Inflammatory macrophage treated with lipopolysaccharide for 4 hours (primary cell): ENCODE measurements at regions not wholly inside any gene's neighbourhood (a gene's known extent, or its start where the extent isn't known, plus 50 kb on each side); places are given as distances from the start of the nearest gene placed in this dataset.

Experiments
- DNase-seq: peaks from one replicate; pipeline ENCODE4 v3.0.0-alpha.2; 2020

DNA sequence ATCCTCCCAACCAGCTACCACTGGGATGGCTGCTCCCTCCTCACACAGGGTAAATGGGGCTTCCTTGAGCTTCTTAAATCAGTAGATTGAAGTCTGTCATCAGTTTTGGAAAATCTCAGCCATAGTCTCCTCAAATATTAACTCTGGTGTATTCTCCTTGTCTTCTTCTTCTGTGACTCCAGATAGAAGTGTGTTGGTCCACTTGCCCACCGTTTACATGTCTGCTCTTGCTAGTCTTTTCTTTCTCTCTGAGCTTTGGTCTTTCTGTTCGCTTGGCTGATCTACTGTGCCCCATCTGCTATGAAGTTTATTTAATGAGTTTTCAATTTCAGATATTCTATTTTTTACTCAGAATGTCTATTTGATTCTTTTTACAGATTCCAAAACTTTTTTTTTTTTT is 281.7 kb upstream of the HDAC4 start:
- DNase-seq: no peak

DNA sequence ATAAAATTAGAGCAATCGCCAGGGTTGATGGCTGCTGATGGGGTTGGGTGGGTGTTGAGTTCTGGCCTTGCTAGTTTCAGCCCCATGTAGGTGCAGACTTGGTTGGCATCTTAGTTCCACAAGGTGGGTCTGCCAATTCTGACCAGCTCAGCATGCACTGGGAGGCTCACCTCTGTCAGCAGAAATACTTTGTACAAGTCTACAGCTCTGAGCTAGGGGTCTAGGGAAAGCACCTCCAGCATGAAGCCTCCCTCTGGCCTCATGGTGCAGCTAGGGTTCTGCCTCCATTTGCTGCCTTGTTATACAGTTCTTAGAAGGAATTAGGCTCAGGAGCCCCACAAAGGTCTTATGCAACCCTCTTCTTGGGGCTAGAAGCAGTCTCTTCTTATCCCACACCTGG is 278.9 kb upstream of the HDAC4 start:
- no peak for DNase-seq

DNA sequence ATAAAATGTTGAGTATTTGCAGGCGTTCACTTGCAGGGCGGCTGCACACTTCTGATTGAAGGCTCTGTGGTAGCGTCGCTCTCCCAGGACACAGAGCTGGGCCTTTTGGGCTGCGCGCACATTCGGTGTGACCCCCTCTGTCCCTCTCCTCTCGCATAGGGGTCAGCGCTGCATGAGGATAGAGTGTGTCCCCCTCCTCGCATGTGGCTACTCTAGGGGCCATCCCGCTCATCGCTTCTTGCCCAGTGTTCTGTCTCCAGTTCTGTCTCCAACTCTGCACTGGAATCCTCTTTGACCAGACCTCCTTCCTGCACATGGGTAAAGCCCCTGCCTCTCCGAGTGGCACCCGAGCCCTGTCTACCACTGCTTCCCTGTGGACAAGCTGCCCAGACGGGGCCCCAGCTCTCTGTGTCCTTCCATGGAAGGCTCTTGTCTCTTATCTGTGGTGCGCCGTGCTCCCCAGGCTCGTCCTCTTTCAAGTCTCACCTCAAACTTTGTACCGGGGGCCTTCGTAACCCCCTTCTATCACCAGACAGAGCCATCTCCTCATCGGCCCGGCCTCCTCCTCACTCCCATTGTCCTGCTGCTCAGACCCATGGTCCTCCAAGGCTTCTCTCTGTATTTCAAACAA is 278.0 kb upstream of the HDAC4 start:
- no peak for DNase-seq

DNA sequence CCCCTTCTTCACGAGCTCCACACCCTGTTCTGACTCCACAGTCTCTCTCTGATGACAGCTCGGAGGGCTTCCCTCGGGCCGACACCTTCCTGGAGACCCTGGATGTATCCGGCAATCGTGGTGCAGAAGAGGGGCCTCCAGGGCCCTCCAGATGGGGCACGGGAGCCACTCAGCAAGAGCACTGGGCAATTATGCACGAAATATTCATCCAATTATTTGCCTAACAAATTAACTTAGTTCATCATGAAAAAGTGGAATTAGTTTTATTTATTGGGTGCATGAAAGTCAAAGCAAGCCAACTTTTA is 277.3 kb upstream of the HDAC4 start:
- no peak for DNase-seq

DNA sequence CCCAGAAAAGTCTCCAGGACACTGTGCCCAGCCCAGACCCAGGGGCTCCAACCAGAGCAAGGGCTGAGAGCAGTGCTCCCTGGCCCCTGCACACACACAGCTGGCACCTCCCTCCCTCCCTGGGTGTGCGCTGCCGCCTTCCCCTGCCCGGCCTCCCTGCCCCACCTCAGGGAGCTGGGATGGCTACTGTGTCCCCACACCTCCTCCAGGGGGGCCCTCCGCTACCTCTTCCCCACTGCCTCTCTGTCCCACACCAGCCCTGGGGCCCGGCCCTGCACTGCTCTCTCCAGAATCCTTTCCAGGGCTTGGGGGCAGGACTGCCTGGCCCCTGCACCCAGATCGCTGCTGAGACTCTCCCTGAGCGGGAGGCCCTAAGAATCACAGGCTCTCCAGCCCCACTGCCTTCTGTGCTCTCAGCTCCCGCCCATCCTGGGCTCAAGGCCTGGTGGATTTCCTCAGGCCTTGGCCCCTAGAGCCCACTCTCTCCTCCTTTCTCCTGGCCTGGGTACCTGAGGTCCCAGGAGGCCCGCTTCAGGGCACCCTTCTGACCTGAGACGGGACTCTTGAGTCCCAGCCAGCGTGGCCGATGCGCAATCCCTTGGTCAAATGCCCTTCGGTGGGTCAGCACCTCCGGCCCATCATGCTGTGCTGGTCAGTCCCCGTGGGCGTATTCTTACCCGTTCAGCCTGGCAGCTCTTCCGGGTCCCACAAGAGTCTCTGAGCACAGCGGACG is 276.8 kb upstream of the HDAC4 start:
- no peak for DNase-seq

DNA sequence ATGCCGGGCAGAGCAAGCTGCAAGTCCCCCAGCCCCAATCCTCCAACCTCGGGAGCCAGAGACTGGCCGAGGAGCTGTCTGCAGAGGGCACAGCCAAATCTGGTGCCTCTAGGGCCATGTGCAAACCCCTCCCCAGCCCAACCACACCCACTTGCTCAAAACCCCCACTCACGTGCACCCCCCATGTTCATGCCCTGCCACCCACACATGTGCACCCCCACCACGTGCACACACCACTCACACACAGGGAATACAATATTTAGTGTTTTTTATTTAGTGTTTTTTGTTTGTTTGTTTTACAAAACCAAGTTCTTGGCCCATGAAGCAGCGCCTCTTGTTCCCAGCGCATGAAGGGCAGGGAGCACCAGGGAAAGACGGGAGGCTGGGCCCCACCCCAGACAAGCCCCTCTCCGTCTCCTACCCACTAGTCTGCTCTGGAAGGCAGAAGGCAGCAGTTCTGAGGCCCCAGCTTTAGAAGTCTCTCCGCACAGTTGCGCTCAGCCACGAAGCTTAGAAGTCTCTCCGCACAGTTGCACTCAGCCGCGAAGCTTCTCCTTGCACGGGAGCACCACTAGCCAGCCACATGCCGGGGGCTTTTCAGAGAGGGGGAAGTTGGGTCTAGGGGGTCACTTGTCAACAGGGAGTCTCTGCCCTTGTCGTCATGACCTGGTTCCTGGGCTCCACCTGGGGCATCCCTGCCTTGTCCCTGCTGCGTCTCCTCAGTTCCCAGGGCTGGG is 276.1 kb upstream of the HDAC4 start:
- DNase-seq: no peak

DNA sequence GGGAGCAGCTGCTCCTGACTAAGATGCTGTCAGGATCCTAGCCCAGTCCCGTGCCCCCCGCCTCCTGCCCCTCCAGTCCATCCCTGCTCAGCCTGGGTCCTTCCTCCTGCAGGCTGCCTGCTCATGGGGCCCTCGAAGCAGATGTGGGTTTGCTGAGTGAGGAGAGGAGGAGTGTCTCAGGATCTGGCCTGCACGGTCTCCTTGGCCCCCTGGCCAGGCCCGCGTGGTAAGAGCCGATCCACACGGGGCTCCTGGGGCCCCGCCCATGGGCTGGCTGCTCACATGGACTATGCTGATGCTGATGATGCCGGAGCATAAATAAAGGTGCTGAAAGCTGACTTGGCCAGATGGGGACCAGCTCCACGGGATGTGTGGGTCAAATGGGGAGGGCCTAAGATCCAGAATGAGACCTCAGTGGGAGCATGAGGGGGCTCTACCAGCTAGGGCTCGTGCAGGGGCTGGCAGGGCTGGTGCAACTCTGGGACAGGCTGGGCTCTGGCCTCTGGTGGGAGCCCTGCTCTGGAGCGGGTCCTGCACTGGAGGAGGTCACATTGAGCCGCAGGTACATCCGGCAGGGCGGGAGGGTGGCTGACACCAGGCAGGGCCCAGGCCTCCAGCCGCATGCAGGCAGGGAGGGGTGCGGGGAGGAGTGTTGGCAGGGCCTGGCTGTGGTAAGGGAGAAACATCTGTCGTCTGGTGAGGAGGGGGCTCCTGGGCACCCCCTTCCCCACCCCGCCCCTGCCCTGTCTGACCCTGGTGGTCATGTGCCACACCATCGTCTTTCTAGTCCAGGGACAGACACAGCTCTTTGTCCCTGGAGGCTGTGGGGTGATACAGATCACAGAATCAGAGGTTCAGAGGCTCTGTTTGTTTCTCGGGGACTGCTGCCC is 275.3 kb upstream of the HDAC4 start:
- DNase-seq: no peak

DNA sequence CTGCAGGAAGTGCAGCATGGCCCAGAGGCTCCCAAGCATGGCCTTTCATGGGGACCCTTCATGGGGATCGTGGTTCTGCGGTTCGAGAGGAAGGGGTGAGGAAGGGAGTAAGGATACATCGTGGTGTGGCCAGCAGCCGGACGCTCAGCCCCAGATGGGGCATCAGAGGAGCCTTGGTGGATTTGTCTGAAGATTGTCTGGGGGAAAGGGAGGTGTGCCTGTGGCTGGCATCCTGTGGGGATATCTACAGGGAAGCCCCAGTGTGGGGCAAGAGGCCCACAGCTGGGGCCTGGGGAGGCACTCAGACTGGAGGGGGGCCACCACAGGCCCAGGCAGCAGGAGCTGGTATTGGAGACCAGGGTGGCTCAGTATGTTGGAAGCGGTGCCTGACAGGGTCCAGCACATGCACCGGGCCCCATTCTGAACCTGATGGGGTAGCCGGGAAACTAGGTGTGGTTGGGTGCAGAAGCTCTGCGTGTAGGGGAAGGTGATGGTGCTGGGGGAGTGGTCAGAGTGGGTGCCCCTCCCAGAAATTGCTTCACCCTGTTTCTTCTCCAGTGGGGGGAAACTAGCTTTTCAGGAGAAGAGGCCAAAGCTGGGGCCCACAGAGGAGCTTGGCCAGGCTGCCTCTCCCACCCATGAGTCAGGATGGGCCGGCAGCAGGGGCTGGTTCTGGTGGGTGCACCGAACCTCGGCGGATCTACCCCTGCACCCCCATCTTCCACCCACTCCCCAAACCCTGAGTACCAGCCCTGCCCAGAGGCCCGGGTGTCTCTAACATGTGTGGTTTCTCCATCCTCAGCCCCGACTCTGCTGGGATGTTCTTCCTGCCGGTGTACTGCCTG is 274.4 kb upstream of the HDAC4 start:
- no peak for DNase-seq

DNA sequence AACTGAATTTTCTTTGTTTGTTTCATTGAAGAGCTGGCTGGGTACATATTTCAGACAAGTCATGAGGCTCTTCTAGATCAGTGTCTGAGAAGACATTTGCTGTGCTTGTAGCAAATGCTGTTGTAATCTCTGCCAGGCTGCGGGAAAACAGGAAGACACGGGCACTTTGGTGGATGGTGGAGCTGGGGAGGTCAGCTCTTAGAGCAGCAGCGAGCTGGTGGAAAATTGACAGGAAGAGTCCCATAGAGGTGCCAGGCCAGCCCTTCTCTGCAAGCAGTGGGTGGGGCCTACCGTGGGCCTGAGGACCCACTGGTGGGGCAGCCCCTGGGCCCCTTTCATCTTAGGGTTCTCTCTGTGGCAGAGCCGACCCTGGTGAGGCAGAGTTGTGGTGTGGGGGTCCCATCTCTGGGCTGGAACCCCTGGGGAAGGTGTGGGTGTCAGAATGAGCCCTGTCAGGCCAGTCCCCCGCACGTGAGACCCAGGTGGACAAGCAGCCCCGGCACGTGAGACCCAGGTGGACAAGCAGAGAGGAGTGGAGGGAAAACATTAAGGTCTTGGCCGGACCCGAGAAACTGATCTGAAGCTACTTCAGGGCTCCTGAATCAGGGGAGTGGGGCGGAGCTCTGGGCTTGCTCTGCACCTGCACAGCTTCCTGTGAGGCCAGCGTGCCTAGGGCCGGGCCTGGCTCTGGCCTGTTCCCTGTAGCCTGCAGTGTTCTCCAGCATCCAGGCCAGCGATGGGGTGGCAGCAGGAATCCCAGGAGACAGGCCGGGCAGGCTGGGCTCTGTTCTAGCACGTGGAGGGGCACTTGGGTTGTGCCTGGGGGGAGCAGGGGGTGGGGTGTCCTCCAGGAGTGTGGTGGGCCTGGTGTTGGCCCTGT is 273.5 kb upstream of the HDAC4 start:
- no peak for DNase-seq

DNA sequence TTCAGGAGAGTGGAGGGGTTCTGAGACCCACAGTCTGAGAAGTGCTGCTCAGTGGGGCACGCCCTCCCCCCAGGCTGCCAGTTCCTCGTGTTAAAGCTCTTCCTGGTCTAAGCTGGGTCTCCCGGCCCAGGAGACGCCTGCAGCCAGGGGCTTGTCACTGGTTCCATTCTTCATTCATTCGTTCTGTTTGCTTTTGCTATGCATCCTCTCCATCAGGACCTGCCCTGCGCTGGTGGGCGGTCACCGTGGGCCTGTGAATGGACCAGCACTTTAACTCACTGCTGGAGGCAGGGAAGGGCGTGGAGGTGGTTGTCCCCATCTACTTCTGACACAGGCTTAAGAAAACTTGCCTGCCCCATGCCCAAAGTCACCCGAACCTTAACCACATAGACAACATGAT is 272.8 kb upstream of the HDAC4 start:
- no peak for DNase-seq

DNA sequence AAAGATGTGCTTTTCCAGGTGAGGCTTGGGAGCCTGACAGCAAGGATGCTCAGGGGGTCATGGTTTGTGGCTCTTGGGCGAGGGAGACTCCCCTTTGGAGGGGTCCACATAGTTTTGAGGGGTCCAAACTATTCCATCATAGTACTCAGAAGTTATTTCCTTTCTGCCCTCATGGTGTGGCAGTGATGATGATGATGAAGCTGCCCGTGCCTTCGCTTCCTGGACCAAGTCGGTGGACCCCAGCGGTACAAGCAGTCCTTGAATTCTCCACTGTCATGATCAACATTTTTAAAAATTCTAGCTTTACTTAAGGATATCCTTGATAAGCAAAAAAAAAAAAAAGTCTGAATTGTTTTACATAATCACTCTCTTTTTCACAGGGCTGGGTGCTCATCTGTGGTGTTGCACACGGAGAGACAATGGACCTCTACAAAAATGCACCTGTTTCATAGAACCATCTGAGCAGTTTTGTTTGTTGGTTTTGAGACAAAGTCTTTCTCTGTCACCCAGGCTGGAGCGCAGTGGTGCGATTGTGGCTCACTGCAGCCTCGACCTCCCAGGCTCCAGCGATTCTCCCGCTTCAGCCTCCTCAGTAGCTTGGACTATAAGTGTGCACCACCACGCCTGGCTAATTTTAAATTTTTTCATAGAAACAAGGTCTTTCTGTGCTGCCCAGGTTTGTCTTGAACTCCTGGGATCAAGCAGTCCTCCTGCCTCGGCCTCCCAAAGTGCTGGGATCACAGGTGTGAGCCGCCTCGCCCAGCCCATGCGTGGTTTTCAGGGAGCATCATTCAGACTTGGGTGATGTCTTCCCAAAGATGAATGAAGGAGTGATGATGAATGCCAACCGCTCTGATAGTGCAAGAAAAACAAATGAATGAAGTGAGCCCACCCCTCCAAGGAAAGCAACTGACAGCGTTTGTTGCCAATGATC is 271.4 kb upstream of the HDAC4 start:
- DNase-seq: no peak

DNA sequence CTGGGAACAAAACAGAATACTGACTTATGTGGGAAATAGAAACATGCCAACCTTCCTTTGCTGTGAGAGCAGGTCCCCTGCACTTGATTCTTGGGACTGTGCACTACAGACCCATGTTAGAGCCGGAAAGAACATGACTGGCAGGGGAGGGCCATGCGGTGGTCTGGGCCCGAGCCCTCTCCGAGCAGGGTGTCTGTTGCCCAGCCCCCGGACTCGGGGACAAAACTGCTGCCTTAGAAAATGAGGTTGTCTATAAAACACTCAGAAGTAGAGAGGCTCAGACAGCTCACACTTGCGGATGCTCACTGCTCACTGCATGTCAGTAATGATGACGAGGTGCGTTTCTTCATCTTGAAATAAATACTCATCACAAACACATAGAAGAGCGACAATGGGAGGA is 270.7 kb upstream of the HDAC4 start:
- DNase-seq: no peak

DNA sequence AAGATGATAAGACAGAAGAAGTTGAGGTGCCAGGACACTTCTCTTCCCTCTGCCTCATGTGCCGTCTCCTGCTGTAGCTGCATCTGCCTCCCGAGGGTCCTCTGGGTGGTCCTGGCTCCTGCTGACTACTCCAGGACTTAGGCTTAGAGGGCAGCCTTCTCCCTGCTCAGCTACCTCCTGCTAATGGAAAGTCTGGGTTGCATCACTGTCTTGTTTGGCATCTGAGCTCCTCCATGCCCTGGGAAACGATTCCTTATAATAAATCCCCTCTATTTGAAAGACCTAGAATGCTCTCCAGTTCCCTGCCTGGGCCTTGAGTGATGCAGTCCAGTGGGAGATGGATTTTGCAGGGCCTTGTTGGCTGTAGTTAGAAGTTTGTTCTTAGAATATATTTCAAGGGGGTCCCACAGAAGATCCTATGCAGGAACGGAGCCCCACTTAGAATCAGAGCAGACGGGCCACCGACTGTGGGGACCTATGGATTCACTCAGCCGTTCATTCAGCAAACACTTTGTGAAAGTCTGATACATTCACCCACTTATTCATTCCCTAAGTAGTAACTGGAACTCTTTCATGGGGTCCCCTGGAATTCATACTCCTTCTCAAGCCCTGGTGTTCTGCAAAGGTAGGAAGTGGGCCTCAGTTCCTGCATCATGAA is 269.8 kb upstream of the HDAC4 start:
- no peak for DNase-seq

DNA sequence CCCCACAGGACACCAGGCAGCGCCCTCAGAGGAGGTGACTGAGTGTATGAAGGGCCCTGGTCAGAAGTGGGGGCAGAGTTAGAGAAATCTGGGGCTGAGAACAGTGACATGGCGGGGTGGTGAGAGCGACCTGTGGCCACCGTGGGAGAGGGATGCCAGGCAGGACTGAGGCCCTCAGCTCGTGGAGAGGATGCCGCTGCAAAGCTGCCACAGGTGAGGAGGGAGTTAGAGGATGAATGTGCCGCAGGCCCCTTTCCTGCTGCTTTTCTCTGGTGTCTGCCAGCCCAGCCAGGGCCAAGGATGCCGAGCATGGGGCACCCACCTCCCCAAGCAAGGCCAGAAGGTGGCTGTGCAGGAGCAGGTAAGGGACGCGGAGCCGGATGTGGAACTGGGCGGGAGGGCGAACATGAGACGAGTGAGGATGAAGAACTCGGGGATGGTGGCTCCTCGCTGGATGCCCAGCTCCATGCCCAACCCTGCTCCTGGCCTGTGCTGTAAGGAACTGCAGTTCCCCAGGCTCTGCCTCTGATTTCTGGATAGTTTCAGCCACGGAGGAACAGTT is 269.2 kb upstream of the HDAC4 start:
- no peak for DNase-seq

DNA sequence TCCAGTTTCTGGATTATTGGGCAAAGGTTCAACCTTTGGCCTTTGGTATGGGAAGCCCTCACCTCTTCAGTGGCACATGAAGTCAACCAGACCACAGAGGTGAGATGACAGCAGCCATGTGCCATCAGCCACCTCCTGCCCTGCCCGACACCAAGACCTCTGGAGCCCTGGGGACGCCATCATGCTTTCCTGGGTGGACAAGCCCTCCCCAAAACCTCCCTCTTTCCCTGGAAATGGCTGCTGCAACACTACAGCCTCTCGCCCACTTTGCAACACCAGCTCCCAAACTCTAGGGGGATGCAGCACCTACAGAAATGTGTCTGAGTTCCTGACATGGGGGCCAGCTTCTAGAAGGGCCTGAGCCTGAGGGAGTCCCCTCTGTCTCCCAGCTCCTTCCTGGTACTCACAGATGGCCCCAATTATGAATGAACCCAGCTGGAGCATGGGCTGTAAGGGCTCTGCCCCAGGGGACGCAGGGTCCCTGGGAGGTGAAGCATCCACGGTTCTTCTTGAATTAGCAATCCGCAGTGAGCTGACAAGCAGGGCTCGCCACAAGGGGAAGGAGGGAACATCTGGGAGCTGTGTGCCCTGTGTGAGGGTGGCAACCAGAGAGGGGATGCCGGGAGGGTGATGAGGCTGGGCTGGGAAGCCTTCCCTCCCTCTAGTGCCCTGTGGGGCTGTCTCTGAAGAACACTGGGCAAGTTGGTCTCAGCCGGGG is 268.5 kb upstream of the HDAC4 start:
- no peak for DNase-seq

DNA sequence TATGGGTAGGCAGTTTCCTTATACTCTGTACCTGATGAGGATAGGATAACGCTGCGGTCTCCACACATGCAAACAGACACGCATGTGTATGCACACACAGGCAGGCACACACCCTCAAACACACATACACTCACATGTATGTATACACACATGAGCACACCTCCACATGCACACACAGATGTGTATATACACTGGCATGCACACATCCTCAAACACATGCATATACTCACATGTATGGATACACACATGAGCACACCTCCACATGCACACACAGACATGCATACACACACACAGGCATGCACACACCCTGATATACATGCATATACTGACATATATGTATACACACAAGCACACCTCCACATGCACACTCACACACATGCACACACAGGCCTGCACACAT is 267.8 kb upstream of the HDAC4 start:
- no peak for DNase-seq

DNA sequence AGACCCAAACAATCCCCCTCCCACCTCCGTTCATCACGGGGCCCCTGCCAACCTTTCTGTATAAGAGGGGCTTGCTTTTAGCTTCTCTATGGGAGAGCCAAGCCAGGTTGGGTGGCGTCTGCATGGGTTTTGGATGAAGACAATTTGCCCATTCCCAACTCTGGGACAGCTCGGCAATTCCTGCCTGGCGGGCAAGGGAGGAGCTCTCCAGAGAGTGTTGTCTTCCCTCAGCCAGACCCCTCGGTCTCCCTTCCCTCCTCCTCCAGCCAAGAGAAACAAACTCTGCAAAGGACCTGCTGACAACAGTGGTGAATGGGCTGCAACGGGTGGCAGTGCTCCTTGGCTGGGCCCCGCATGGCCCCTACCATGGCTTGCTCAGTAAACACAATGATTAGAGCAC is 267.2 kb upstream of the HDAC4 start:
- DNase-seq: no peak

DNA sequence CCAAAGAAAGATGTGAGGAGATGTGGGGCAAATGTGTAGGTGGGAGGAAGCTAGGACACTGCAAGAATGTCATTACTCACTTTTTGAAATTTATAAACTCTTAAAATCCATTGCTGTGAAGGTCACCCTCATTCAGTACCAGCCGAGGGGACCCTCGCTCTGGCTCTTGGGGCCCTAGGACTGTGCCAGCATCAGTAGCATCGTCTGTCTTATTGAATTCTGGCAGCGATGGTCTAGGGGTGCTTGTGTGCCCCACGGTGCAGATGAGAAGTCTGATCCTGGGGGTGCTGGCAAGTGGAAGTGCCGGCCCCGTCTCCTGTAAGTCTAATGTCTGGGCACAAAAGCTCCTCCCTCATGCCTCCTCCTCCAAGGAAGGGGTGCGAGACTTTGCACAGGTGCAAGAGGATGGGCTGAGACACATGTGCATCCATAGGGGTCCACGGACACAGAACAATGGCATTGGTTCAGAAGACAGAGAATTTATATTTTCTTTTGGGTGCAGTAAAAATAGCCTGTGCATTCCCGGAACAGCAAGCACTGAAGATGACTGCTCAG is 266.7 kb upstream of the HDAC4 start:
- no peak for DNase-seq
